Fibroblast of the aortic adventitia (primary cell): ENCODE measurements at regions not wholly inside any gene's neighbourhood (a gene's known extent, or its start where the extent isn't known, plus 50 kb on each side); places are given as distances from the start of the nearest gene placed in this dataset.

Source experiments
- DNase-seq: peaks from one replicate; pipeline ENCODE4 v3.0.0-alpha.2; 2010; ENCODE audit warnings: low read depth
- H3K4me3 ChIP-seq: 2 replicates; pipeline ENCODE4 v1.5.1; 2011; ENCODE audit warnings: low read depth, mild to moderate bottlenecking, control low read depth, low read length, moderate library complexity
- TF ChIP-seq, protein P1 (sequence below): IDR thresholded peaks from 2 replicates; pipeline ENCODE4 v1.5.1; 2011; ENCODE audit warnings: mild to moderate bottlenecking, low read length, control low read depth, inconsistent platforms; ENCODE audit not compliant: insufficient read depth

DNA sequence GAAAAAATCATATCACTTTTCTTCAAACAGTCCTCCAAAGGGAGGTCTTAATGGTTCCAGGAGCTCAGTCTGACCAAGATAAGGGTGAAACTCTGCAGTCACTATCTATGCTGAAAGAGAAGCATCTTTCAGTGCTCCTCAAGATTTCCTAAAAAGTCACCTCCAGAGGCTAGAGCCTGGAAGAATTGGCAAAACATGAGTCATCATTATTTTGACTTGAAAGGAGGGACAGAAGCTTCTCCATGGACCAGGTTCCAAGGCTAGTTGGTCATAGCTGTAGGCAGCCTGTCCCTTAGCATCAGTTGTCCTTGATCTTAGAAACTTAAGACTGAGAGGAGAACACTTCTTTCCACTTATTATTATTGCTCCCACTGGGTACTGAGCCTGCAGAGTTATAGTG is 219.0 kb upstream of the ASIC2 start:
- no peak for DNase-seq
- TF ChIP-seq, protein P1, sequence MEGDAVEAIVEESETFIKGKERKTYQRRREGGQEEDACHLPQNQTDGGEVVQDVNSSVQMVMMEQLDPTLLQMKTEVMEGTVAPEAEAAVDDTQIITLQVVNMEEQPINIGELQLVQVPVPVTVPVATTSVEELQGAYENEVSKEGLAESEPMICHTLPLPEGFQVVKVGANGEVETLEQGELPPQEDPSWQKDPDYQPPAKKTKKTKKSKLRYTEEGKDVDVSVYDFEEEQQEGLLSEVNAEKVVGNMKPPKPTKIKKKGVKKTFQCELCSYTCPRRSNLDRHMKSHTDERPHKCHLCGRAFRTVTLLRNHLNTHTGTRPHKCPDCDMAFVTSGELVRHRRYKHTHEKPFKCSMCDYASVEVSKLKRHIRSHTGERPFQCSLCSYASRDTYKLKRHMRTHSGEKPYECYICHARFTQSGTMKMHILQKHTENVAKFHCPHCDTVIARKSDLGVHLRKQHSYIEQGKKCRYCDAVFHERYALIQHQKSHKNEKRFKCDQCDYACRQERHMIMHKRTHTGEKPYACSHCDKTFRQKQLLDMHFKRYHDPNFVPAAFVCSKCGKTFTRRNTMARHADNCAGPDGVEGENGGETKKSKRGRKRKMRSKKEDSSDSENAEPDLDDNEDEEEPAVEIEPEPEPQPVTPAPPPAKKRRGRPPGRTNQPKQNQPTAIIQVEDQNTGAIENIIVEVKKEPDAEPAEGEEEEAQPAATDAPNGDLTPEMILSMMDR: no peak
- no peak overlapping the region for H3K4me3 ChIP-seq

DNA sequence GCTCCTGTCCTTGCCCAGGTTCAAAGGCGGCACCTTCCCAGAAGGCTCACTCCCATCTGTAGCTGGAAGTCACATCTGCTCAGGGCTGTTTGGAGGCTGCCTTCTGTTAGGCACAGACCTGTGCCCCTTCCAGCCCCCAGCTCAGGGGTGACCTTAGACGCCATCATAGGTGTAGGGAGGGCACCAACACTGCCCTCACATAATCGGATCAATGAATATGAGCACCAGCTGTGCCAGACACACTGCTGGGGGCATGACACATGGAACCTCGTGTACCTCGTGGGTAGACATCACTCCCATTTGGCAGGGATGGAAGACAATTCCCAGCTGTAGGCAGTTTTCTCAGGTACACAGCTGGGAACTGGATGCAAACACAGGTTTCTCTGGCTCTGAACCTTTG is 220.7 kb upstream of the ASIC2 start:
- no peak for DNase-seq
- TF ChIP-seq, protein P1: no peak
- H3K4me3 ChIP-seq: no peak overlapping the region

DNA sequence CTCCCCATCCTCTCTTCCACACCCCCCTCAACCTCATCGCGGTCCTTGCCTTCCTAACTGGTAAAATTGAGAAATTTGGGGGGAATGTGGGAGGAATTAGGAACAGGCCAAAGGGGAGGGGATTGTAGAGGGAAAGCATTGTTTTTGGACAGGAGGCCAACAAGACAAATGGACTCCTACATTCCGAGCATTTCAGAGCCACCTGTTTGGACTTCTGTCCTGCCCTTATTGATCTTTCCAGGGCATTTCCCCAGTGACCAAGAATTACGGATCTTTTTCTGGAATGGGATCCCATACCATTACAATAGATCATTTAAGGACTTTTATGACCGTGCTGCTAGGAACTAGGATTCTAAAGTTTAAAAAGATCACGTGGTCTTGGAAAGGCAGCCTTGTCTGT is 221.3 kb upstream of the ASIC2 start:
- no peak overlapping the region for H3K4me3 ChIP-seq
- TF ChIP-seq, protein P1: no peak
- DNase-seq: no peak

DNA sequence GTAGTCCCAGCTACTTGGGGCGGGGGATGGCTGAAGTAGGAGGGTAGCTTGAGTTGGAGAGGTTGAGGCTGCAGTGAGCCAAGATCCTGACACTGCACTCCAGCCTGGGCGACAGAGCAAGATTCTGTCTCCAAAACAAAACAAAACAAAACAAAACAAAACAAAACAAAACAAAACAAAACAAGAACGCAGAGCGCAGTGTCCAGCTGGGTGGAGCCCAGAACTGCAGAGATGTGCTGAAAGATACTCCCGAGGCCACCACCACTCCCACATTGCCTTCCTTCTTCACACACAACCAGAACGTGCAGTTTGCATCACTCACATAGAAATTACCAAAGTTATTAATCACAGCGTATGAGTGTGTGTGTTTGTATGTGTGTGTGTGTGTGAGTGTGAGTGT is 222.9 kb upstream of the ASIC2 start:
- DNase-seq: no peak
- TF ChIP-seq, protein P1: no peak
- no peak overlapping the region for H3K4me3 ChIP-seq

DNA sequence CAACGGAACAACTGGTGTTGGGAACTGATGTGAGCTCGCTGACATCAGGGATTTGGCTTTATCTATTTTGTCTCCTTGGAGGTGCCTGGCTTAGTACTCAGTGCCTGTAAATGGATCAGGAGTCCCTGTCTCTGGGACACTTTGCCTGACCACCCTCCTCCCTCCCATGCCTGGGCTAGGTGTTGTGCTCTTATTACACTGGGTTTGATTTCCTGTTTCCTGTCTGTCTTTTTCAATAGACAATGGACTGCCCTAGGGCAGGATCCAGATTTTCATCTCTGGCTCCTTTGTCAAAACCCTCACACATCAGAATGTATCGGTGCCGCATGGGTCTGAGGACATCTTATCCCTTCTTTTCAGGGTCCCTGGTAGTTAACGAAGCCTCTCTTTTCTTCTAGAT is 223.6 kb upstream of the ASIC2 start:
- H3K4me3 ChIP-seq: no peak overlapping the region
- no peak for DNase-seq
- TF ChIP-seq, protein P1: no peak

DNA sequence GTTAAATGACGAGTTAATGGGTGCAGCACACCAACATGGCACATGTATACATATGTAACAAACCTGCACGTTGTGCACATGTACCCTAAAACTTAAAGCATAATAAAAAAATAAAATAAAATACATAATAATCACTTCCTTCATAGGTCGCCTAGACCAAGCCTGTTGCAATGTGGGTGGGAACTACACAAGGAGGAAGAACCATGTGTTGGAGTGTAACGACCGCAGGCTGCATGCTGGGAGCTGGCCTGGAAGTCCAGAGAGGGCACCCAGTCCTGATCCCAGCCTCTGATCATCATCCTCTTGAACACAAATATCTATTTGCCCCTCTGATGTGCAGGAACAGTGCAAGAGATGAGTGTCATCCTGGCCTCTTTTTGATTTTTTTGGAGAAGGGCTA is 224.7 kb upstream of the ASIC2 start:
- no peak overlapping the region for H3K4me3 ChIP-seq
- TF ChIP-seq, protein P1: no peak
- DNase-seq: no peak

DNA sequence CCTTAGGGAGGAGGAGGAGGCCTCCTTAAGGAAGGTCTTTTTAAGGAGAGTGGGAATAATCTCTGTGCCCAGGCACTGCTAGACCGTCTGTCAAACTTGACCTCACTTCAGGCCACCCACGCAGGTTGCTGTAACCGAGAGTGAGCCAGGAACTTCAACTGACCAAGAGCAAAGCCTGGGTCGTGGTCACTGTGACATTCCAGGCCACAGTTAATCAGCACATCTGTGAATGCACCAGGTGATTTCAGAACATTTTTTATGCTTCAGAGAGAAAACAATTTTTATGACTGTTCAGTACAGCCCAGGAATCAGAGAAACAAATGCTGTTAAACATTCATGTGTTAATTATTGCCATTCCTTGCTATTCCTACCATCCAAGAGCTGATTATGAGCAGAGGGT is 226.6 kb upstream of the ASIC2 start:
- no peak for DNase-seq
- H3K4me3 ChIP-seq: no peak overlapping the region
- TF ChIP-seq, protein P1: no peak
